Activated naive CD4-positive, alpha-beta T cell treated with anti-CD3 and anti-CD28 coated beads for 36 hours (primary cell): ENCODE measurements at regions not wholly inside any gene's neighbourhood (a gene's known extent, or its start where the extent isn't known, plus 50 kb on each side); places are given as distances from the start of the nearest gene placed in this dataset.

ENCODE experiments used
- CTCF ChIA-PET: fragments of 350-600 bp; sonication (Branson Sonifier 250); formaldehyde crosslinking; loops from one replicate; lab custom pipeline; 2021; ENCODE audit warnings: antibody characterized with exemption; lab: Charles Lee
- DNase-seq: peaks from one replicate; pipeline ENCODE4 v3.0.0-alpha.2; 2020
- H3K27ac Mint-ChIP-seq: one replicate; pipeline ENCODE4 v1.8.0; 2021; ENCODE audit warnings: mild to moderate bottlenecking, mixed read lengths
- H3K27me3 Mint-ChIP-seq: one replicate; pipeline ENCODE4 v1.8.0; 2021; ENCODE audit warnings: low read depth, mixed read lengths
- H3K36me3 Mint-ChIP-seq: one replicate; pipeline ENCODE4 v1.8.0; 2021; ENCODE audit warnings: low read depth, mixed read lengths
- H3K4me1 Mint-ChIP-seq: one replicate; pipeline ENCODE4 v1.8.0; 2021; ENCODE audit warnings: low read depth, mixed read lengths
- H3K4me3 Mint-ChIP-seq: one replicate; pipeline ENCODE4 v1.8.0; 2021; ENCODE audit warnings: mild to moderate bottlenecking, moderate library complexity, mixed read lengths
- H3K9me3 Mint-ChIP-seq: one replicate; pipeline ENCODE4 v1.8.0; 2021; ENCODE audit warnings: mixed read lengths
- intact Hi-C: fragments of 100-400 bp; cut with micrococcal nuclease; formaldehyde crosslinking; loops from one replicate; pipeline ENCODE4 v1.15.1; 2023

GRCh38 chr16:9680019-9680655, 502.1 kb downstream of the GRIN2A start:
- H3K36me3 Mint-ChIP-seq = no peaks in the 10 kb centered on the region
- CTCF ChIA-PET = no interaction called here
- H3K27ac Mint-ChIP-seq = no peak overlapping the region
- peaks cover 14% of the 10 kb centered on the region for H3K9me3 Mint-ChIP-seq
- no peaks in the 10 kb centered on the region for H3K27me3 Mint-ChIP-seq
- intact Hi-C loops = no loop called here
- H3K4me1 Mint-ChIP-seq = no peaks in the 10 kb centered on the region
- no peak for DNase-seq
- H3K4me3 Mint-ChIP-seq = no peak overlapping the region

- CTCF ChIA-PET = no interaction called here
- no peak for DNase-seq
- H3K27me3 Mint-ChIP-seq = no peaks in the 10 kb centered on the region
- H3K4me3 Mint-ChIP-seq = no peak overlapping the region
- H3K36me3 Mint-ChIP-seq = no peaks in the 10 kb centered on the region
- no peaks in the 10 kb centered on the region for H3K4me1 Mint-ChIP-seq
- no peak overlapping the region for H3K27ac Mint-ChIP-seq
- H3K9me3 Mint-ChIP-seq = peaks cover 14% of the 10 kb centered on the region
- intact Hi-C loops = no loop called here
These were observed 501.3 kb downstream of the GRIN2A start for GRCh38 chr16:9680968-9681367.

- Mint-ChIP-seq H3K36me3 (no peaks in the 10 kb centered on the region), H3K27me3 (no peaks in the 10 kb centered on the region), H3K27ac (no peak overlapping the region), H3K4me1 (no peaks in the 10 kb centered on the region), H3K4me3 (no peak overlapping the region), H3K9me3 (peaks cover 14% of the 10 kb centered on the region)
- DNase-seq = no peak
- CTCF ChIA-PET = no interaction called here
- intact Hi-C loops = no loop called here
These were observed 500.7 kb downstream of the GRIN2A start for GRCh38 chr16:9681508-9681907.

GRCh38 chr16:9682320-9682719, 499.9 kb downstream of the GRIN2A start:
- H3K4me3 Mint-ChIP-seq = no peak overlapping the region
- no peaks in the 10 kb centered on the region for H3K27me3 Mint-ChIP-seq
- H3K9me3 Mint-ChIP-seq = peaks cover 13% of the 10 kb centered on the region
- no peak overlapping the region for H3K27ac Mint-ChIP-seq
- no peak for DNase-seq
- H3K36me3 Mint-ChIP-seq = no peaks in the 10 kb centered on the region
- CTCF ChIA-PET = no interaction called here
- H3K4me1 Mint-ChIP-seq = no peaks in the 10 kb centered on the region
- intact Hi-C loops = no loop called here

DNA sequence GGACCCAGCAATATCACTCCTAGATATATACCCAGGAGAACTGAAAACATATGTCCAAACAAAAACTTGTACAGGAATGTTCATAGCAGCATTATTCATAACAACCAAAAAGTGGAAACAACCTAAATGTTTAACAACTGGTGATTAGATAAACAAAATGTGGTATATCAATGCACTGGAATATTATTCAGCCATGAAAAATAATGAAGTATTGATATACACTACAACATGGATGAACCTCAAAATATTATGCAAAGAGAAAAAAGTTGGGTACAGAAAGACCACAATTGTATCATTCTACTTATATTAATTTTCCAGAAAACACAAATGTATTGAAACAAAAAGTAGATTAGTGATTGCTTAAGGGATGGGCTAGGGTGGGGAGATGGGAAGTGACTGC, 498.6 kb downstream of the GRIN2A start:
- H3K36me3 Mint-ChIP-seq = no peaks in the 10 kb centered on the region
- no peak overlapping the region for H3K27ac Mint-ChIP-seq
- DNase-seq = no peak
- H3K4me1 Mint-ChIP-seq = no peaks in the 10 kb centered on the region
- H3K4me3 Mint-ChIP-seq = no peak overlapping the region
- CTCF ChIA-PET = no interaction called here
- H3K27me3 Mint-ChIP-seq = no peaks in the 10 kb centered on the region
- intact Hi-C loops = no loop called here
- H3K9me3 Mint-ChIP-seq = peaks cover 13% of the 10 kb centered on the region

- no peaks in the 10 kb centered on the region for H3K27me3 Mint-ChIP-seq
These were observed 494.4 kb downstream of the GRIN2A start for GRCh38 chr16:9687737-9688319.

DNA sequence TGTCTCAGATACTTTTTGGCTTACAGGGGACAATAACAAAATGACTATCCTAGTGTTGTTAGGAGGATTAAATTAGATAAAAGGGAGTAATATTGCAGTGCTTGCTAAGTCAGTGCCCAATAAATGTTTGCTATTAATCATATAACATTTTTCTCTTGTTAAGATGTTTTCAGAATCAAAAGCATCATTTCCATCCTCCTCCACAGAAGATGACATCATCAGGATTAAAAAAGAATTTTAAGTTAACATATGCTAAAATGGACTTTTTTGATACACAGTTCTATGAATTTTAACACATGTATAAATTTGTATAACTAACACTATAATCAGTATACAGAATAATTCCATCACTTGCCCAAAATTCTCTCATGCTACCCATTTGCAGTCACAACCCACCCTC, 492.6 kb downstream of the GRIN2A start:
- peaks cover 2% of the 10 kb centered on the region for H3K27me3 Mint-ChIP-seq
- CTCF ChIA-PET = no interaction called here
- intact Hi-C loops = no loop called here

More at GRCh38 chr16:9687737-9688319, 494.4 kb downstream of the GRIN2A start:
- peaks cover 12% of the 10 kb centered on the region for H3K9me3 Mint-ChIP-seq
- no peak overlapping the region for H3K4me3 Mint-ChIP-seq
- no peaks in the 10 kb centered on the region for H3K4me1 Mint-ChIP-seq
- H3K27ac Mint-ChIP-seq = no peak overlapping the region
- no peaks in the 10 kb centered on the region for H3K36me3 Mint-ChIP-seq
- CTCF ChIA-PET = no interaction called here
- intact Hi-C loops = no loop called here
- DNase-seq = no peak

GRCh38 chr16:9695152-9695551, 487.1 kb downstream of the GRIN2A start:
- intact Hi-C loops = no loop called here
- CTCF ChIA-PET = no interaction called here
- Mint-ChIP-seq H3K4me3 (no peak overlapping the region), H3K4me1 (no peaks in the 10 kb centered on the region), H3K27ac (no peak overlapping the region), H3K27me3 (peaks cover 2% of the 10 kb centered on the region), H3K9me3 (peaks cover 2% of the 10 kb centered on the region), H3K36me3 (no peaks in the 10 kb centered on the region)
- no peak for DNase-seq

More for the DNA sequence above, 492.6 kb downstream of the GRIN2A start:
- DNase-seq = no peak
- H3K4me3 Mint-ChIP-seq = no peak overlapping the region
- H3K36me3 Mint-ChIP-seq = no peaks in the 10 kb centered on the region
- no peaks in the 10 kb centered on the region for H3K4me1 Mint-ChIP-seq
- H3K27ac Mint-ChIP-seq = no peak overlapping the region
- H3K9me3 Mint-ChIP-seq = peaks cover 1% of the 10 kb centered on the region
